K562 (cell line): ENCODE measurements at regions not wholly inside any gene's neighbourhood (a gene's known extent, or its start where the extent isn't known, plus 50 kb on each side); places are given as distances from the start of the nearest gene placed in this dataset.

Source experiments
- ATAC-seq: fragments of 200-7000 bp; cut with Tn5 transposase; 3 replicates; pipeline ENCODE4 v1.9.1; 2020; ENCODE audit warnings: moderate library complexity
- BruUV-seq: library from RNA; stranded (reverse); fragments of 400-500 nt; replicated peaks from 2 replicates; lab custom pipeline; 2021; lab: Mats Ljungman, UMichigan
- CTCF ChIA-PET: fragments of 300-600 bp; formaldehyde crosslinking; extraction: SDS; loops from one replicate; lab custom pipeline; 2021; ENCODE audit warnings: low intra/inter-chr PET ratio; lab: Yijun Ruan, JAX
- POLR2A ChIA-PET: fragments of 300-600, 350-650 bp; sonication (Branson Sonifier 250); formaldehyde crosslinking; extraction: SDS; loops from one replicate; lab custom pipeline; 2021; ENCODE audit warnings: antibody characterized with exemption, inconsistent platforms; lab: Yijun Ruan, JAX
- DNase-seq, 4 experiments: peaks; one replicate each; pipeline versions ENCODE4 v3.0.0 to v3.0.0-alpha.2; 2011 to 2018; ENCODE audit warnings: low spot score in 3 of 4, mixed read lengths in 3 of 4; ENCODE audit errors: extremely low read depth in 1 of 4
- FAIRE-seq: peaks from 2 replicates; lab custom pipeline; 2011; peaks lifted over from hg19 to GRCh38; lab: Jason Lieb, UNC
- H2AFZ ChIP-seq: 2 replicates; pipeline ENCODE4 v1.6.0; 2011; ENCODE audit warnings: low read depth, low read length, control low read depth, inconsistent platforms
- H3K27ac ChIP-seq: fragments of 200-600 bp; 3 replicates; pipeline ENCODE4 v1.8.0; 2011; ENCODE audit warnings: low read depth, mild to moderate bottlenecking, control low read depth, inconsistent platforms, low read length, moderate library complexity, mixed read lengths; ENCODE audit errors: extremely low read depth
- H3K27me3 ChIP-seq, 2 experiments: fragments of 300-600 bp in 1 of 2; 2 replicates in 1 of 2; 3 replicates in 1 of 2; pipeline versions ENCODE4 v1.6.0 to v1.8.0; 2011; ENCODE audit warnings: inconsistent platforms in 2 of 2, low read length in 2 of 2, mild to moderate bottlenecking in 1 of 2, mixed read lengths in 1 of 2, moderate library complexity in 1 of 2; ENCODE audit not compliant: control insufficient read depth in 2 of 2, insufficient read depth in 2 of 2
- H3K36me3 ChIP-seq: fragments of 300-600 bp; 3 replicates; pipeline ENCODE4 v1.8.0; 2011; ENCODE audit warnings: mild to moderate bottlenecking, low read length, inconsistent platforms; ENCODE audit not compliant: control insufficient read depth, insufficient read depth
- H3K4me1 ChIP-seq, 2 experiments: fragments of 200-600 bp in 1 of 2; replicated peaks in 1 of 2; 2 replicates in 1 of 2; 3 replicates in 1 of 2; pipeline versions ENCODE4 v1.5.1 to v1.8.0; 2011; ENCODE audit warnings: inconsistent platforms in 2 of 2, low read length in 2 of 2, mild to moderate bottlenecking in 1 of 2, mixed read lengths in 1 of 2, moderate library complexity in 1 of 2; ENCODE audit not compliant: control insufficient read depth in 2 of 2, insufficient read depth in 2 of 2
- H3K4me2 ChIP-seq: 2 replicates; pipeline ENCODE4 v1.6.1; 2011; ENCODE audit warnings: low read length, control low read depth, inconsistent platforms, mixed read lengths; ENCODE audit not compliant: insufficient read depth
- H3K4me3 ChIP-seq: fragments of 200-600 bp; sonication (generic), shearing (Covaris generic); 2 replicates; pipeline ENCODE4 v1.5.1; 2016; ENCODE audit warnings: control low read depth, inconsistent platforms
- H3K79me2 ChIP-seq: fragments of 200-600 bp; 3 replicates; pipeline ENCODE4 v1.8.0; 2011; ENCODE audit warnings: low read length, inconsistent platforms; ENCODE audit not compliant: control insufficient read depth, insufficient read depth
- H3K9ac ChIP-seq, 2 experiments: 2 replicates each; pipeline versions ENCODE4 v1.6.0 to v1.6.1; 2011; ENCODE audit warnings: low read depth in 2 of 2, low read length in 2 of 2, control low read depth in 1 of 2, inconsistent platforms in 1 of 2, mild to moderate bottlenecking in 1 of 2, mixed read lengths in 1 of 2; ENCODE audit not compliant: insufficient read depth in 1 of 2
- H3K9me1 ChIP-seq: one replicate; pipeline ENCODE4 v1.6.0; 2011; ENCODE audit warnings: inconsistent platforms, mild to moderate bottlenecking, low read length, moderate library complexity; ENCODE audit not compliant: control insufficient read depth, insufficient read depth
- H3K9me3 ChIP-seq: replicated peaks from 2 replicates; pipeline ENCODE4 v1.5.1; 2011; ENCODE audit warnings: low read depth, low read length, inconsistent platforms; ENCODE audit not compliant: control insufficient read depth, insufficient read depth
- H4K20me1 ChIP-seq: replicated peaks from 2 replicates; pipeline ENCODE4 v1.6.1; 2011; ENCODE audit warnings: low read length, inconsistent platforms, mixed read lengths; ENCODE audit not compliant: control insufficient read depth, insufficient read depth
- MBD2 ChIP-seq: sonication (generic); IDR thresholded peaks from 2 replicates; pipeline ENCODE4 v1.6.1; 2016; ENCODE audit warnings: low read depth, borderline replicate concordance
- RAD21 ChIP-seq, 2 experiments: fragments of 250-450 bp in 1 of 2; fragments of 450-650 bp in 1 of 2; sonication (Bioruptor Pico) in 1 of 2; formaldehyde crosslinking in 1 of 2; IDR thresholded peaks in 1 of 2; conservative IDR thresholded peaks in 1 of 2; 2 replicates each; pipeline versions ENCODE4 v1.4.0 to v1.8.0; 2020 to 2022; ENCODE audit warnings: mild to moderate bottlenecking in 2 of 2, moderate library complexity in 1 of 2
- RBM22 ChIP-seq: fragments of 200-400 bp; formaldehyde crosslinking; IDR thresholded peaks from 2 replicates; pipeline ENCODE4 v1.6.1; 2018; ENCODE audit warnings: low read length, low read depth; ENCODE audit not compliant: poor library complexity, severe bottlenecking
- SAFB ChIP-seq: fragments of 200-400 bp; formaldehyde crosslinking; IDR thresholded peaks from 2 replicates; pipeline ENCODE4 v1.6.1; 2017; ENCODE audit warnings: low read depth, low read length, borderline replicate concordance
- TGIF2 ChIP-seq: sonication (generic); formaldehyde crosslinking; IDR thresholded peaks from 2 replicates; pipeline ENCODE4 v1.8.1; 2022; ENCODE audit warnings: mild to moderate bottlenecking, missing genetic modification reagents, moderate library complexity
- ZNF586 ChIP-seq: fragments of 450-650 bp; formaldehyde crosslinking; conservative IDR thresholded peaks from 2 replicates; pipeline ENCODE4 v1.4.0; 2020; ENCODE audit warnings: mild to moderate bottlenecking, moderate library complexity
- WGBS: fragments of 100-300 bp; shearing (Covaris generic); methylation state at CpG from one replicate; pipeline ENCODE4 v1.1.6; 2016; ENCODE audit warnings: low coverage, mixed read lengths; ENCODE audit not compliant: insufficient coverage; ENCODE audit errors: missing lambda C conversion rate; 5-methylcytosine and 5-hydroxymethylcytosine counted together
- in situ Hi-C: fragments of 300-500 bp; cut with MboI; formaldehyde crosslinking; loops from 4 replicates; pipeline ENCODE4 v1.15.0; 2018; ENCODE audit warnings: inconsistent platforms, mixed read lengths
- intact Hi-C: fragments of 100-400 bp; cut with micrococcal nuclease; formaldehyde crosslinking; loops from 2 replicates; pipeline ENCODE4 v1.14.2; 2022
- TF ChIP-seq, protein P1 (sequence below): sonication (generic); formaldehyde crosslinking; IDR thresholded peaks from 2 replicates; pipeline ENCODE4 v1.8.0; 2022; ENCODE audit warnings: mild to moderate bottlenecking, missing genetic modification reagents

DNA sequence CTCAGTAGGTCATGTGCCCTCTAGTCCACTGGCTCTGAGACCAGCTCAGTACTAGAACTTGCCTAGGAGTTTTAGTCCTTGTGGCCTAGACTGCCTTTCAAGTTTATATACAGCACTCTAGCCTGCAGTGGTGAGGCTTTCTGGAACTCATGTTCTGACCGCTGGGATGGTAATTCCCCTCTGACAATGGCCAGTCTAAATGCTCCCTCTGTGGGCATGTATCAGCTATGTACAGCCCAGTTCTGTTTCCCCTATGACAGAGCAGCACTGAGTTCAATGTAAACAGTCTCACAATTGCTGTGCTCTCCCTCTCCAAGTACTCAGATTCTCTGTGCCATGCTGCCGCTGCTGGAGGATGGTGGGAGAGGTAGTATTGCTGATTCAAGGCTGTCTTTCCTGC is 68.6 kb upstream of the SLC27A6 start (continued):
- TF ChIP-seq SAFB: no peak
- TF ChIP-seq, protein P1, sequence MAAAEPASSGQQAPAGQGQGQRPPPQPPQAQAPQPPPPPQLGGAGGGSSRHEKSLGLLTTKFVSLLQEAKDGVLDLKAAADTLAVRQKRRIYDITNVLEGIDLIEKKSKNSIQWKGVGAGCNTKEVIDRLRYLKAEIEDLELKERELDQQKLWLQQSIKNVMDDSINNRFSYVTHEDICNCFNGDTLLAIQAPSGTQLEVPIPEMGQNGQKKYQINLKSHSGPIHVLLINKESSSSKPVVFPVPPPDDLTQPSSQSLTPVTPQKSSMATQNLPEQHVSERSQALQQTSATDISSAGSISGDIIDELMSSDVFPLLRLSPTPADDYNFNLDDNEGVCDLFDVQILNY: no peak
- no peak for TF ChIP-seq MBD2
- no peak for TF ChIP-seq RBM22

DNA sequence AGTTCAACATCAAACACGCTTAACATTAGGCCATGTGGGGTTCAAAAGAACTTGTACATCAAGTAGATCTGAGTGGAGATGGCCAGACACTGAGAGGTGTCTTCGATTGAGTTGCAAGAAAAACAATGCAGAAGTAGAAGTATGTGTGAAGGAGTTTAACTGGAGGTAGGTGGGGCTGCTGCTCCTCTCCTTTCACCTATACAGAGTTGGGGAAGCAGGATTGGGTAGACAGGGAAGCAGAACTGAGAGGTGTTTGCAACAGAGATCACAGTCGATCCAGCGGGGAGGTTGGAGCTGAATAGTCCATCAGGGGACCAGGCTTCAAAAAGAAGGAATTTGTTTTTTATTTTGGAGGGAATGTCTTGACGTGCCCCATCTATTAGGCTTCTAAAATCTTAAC is 61.7 kb upstream of the SLC27A6 start:
- in situ Hi-C loops: loop anchor here (25.0 kb wide), 1 partner anchor 234 kb away; no protein-coding TSS in a partner anchor
- DNase-seq: no peak
- Histone ChIP-seq H3K9me1 (no peaks in the 10 kb centered on the region), H3K9me3 (no peaks in the 10 kb centered on the region), H3K4me1 (no peaks in the 10 kb centered on the region), H3K79me2 (no peaks in the 10 kb centered on the region), H3K36me3 (no peaks in the 10 kb centered on the region), H3K4me2 (no peak overlapping the region), H3K27ac (no peak overlapping the region), H3K9ac (no peak overlapping the region), H3K4me3 (no peak overlapping the region), H2AFZ (no peak overlapping the region), H4K20me1 (no peaks in the 10 kb centered on the region), H3K27me3 (no peaks in the 10 kb centered on the region)
- whole genome bisulfite sequencing: 2% methylated on average over 5 of the region's 5 CpGs
- TF ChIP-seq TGIF2 (CRISPR knock-in tag) (no peak), RAD21 (CRISPR knock-in tag; conservative IDR thresholded peaks at IDR 0.05 in 1 of 2, IDR thresholded peaks at IDR 0.05 in 1 of 2) (0 out of 4 replicates have a peak, but pooled peaks of 1 of the 2 experiments have one; percentile 18), ZNF586 (CRISPR knock-in tag) (no peak)
- ATAC-seq: no peak
- BruUV-seq: no TSS peak
- ChIA-PET POLR2A (no interaction called here), CTCF (no interaction called here)
- no peak for FAIRE-seq
- intact Hi-C loops: loop anchor here (10.0 kb wide), 1 partner anchor 1339 kb away; no protein-coding TSS in a partner anchor
